ENCODE measurements at regions not wholly inside any gene's neighbourhood (a gene's known extent, or its start where the extent isn't known, plus 50 kb on each side); places are given as distances from the start of the nearest gene placed in this dataset.
A peak's percentile ranks its signal among the peaks of the same experiment; 100 is the strongest.

- Histone ChIP-seq H3K4me3 (ENCODE audit: extremely low read depth in 1 of 4, insufficient read depth in 2 of 4, low read depth in 3 of 4, low read length in 4 of 4) (no peak overlapping the region), H2BK5ac (ENCODE audit: low read depth, low read length) (no peak overlapping the region), H2BK120ac (replicated peaks; ENCODE audit: low read depth, low read length) (no peak overlapping the region), H2BK20ac (ENCODE audit: low read length) (no peak overlapping the region), H3K23ac (ENCODE audit: insufficient read length) (no peak overlapping the region), H3K56ac (replicated peaks; ENCODE audit: insufficient read length, low read depth, low read length) (no peak overlapping the region), H3K36me3 (ENCODE audit: control insufficient read depth in 2 of 4, insufficient read depth in 4 of 4, low read length in 3 of 4) (no peaks in the 10 kb centered on the region), H3K23me2 (ENCODE audit: low read depth, low read length) (no peaks in the 10 kb centered on the region; the same call in 1 of the 2 replicates), H3K4me2 (ENCODE audit: insufficient read depth in 1 of 2, low read depth in 2 of 2, low read length in 2 of 2) (no peak overlapping the region), H2AFZ (ENCODE audit: low read length) (no peak overlapping the region), H2BK15ac (ENCODE audit: low read length) (no peak overlapping the region), H3K27me3 (replicated peaks in 1 of 4; ENCODE audit: control insufficient read depth in 3 of 4, extremely low read depth in 1 of 4, insufficient read depth in 3 of 4, low read length in 3 of 4) (no peaks in the 10 kb centered on the region), H2AK5ac (ENCODE audit: low read depth, low read length) (no peak overlapping the region), H2BK12ac (ENCODE audit: low read depth, low read length) (no peak overlapping the region), H3K4me1 (replicated peaks in 1 of 4; ENCODE audit: control insufficient read depth in 3 of 4, insufficient read depth in 4 of 4, low read length in 3 of 4) (no peaks in the 10 kb centered on the region), H3K4ac (replicated peaks; ENCODE audit: insufficient read length, low read depth, low read length) (no peak overlapping the region), H3K79me2 (ENCODE audit: control insufficient read depth in 1 of 2, insufficient read depth in 2 of 2, low read length in 2 of 2) (no peaks in the 10 kb centered on the region), H3K18ac (ENCODE audit: extremely low read depth, low read length) (no peak overlapping the region), H4K5ac (ENCODE audit: insufficient read length, low read depth, low read length) (no peak overlapping the region), H3K9ac (replicated peaks in 1 of 4; ENCODE audit: extremely low read depth in 1 of 4, low read depth in 3 of 4, low read length in 3 of 4) (no peak overlapping the region), H3K14ac (ENCODE audit: insufficient read length) (no peak overlapping the region), H3K79me1 (ENCODE audit: low read depth, low read length) (no peaks in the 10 kb centered on the region), H4K20me1 (replicated peaks in 1 of 2; ENCODE audit: control insufficient read depth in 1 of 2, insufficient read depth in 2 of 2, low read length in 2 of 2) (no peaks in the 10 kb centered on the region), H3K27ac (ENCODE audit: low read depth, low read length) (no peak overlapping the region), H4K91ac (replicated peaks; ENCODE audit: insufficient read length, low read length) (no peak overlapping the region), H3K9me3 (ENCODE audit: insufficient read depth in 2 of 2, low read depth in 1 of 2, low read length in 1 of 2) (no peaks in the 10 kb centered on the region), H4K8ac (ENCODE audit: extremely low read depth, insufficient read depth, low read length) (no peak overlapping the region; the same call in 1 of the 2 replicates)
- peak in 1 of 2 experiments; percentile 34 for DNase-seq (ENCODE audit: low read depth in 1 of 2, low spot score in 2 of 2)
- no peak for FAIRE-seq
- POLR2A ChIA-PET (ENCODE audit: partially characterized antibody) = no interaction called here
- CTCF ChIA-PET (ENCODE audit: partially characterized antibody) = interaction anchor here (0.9 to 8.0 kb wide), 11 partner anchors 11 to 967 kb away, joined by 3 to 107 read pairs (median 5); no protein-coding TSS in a partner anchor
- 86% methylated on average over 8 of the region's 8 CpGs; no CpG with 5 or more reads in 1 of the 2 experiments for WGBS, 2 experiments (ENCODE audit: extremely low coverage in 1 of 2, insufficient coverage in 1 of 2, insufficient read length in 1 of 2, insufficient replicate concordance in 2 of 2, low coverage in 1 of 2, low lambda C conversion rate in 2 of 2, missing lambda C conversion rate in 1 of 2)
- TF ChIP-seq MAX (IDR thresholded peaks at IDR 0.05) (no peak), SRF (IDR thresholded peaks at IDR 0.05; ENCODE audit: low read depth, low read length) (no peak), CTCF (IDR thresholded peaks at IDR 0.05; ENCODE audit: control extremely low read depth in 1 of 3, insufficient read depth in 1 of 3, low read depth in 1 of 3, low read length in 3 of 3) (peak in 2 of 3 experiments; percentile 28 to 31; a peak in 1 of 4 replicates), RAD21 (IDR thresholded peaks at IDR 0.05 in 1 of 2, conservative IDR thresholded peaks at IDR 0.05 in 1 of 2; ENCODE audit: low read depth in 2 of 2, low read length in 2 of 2) (peak; percentile 39 to 53; a peak in 3 of 4 replicates)
Observed at GRCh38 chr2:71778936-71779773, 325.8 kb downstream of the DYSF start.
